SK-N-SH (cell line): ENCODE measurements at regions not wholly inside any gene's neighbourhood (a gene's known extent, or its start where the extent isn't known, plus 50 kb on each side); places are given as distances from the start of the nearest gene placed in this dataset.
"Not testable (repeated sequence)": the region's sequence is repeated elsewhere in the genome, so short reads cannot be mapped to it uniquely, and the experiment has no call there.

Source experiments
- CTCF ChIA-PET: fragments of 300-600, 350-600 bp; formaldehyde crosslinking; extraction: SDS; loops from one replicate; lab custom pipeline; 2021; lab: Yijun Ruan, JAX
- POLR2A ChIA-PET: fragments of 350-600 bp; sonication (Branson Sonifier 250); formaldehyde crosslinking; extraction: SDS; loops from one replicate; lab custom pipeline; 2020; ENCODE audit warnings: antibody characterized with exemption, inconsistent platforms; lab: Yijun Ruan, JAX
- DNase-seq: peaks from one replicate; pipeline ENCODE4 v3.0.0; 2012
- H2AFZ ChIP-seq: fragments of 200-600 bp; sonication (generic); 2 replicates; pipeline ENCODE4 v1.8.1; 2016; ENCODE audit warnings: antibody characterized with exemption, mild to moderate bottlenecking, low read depth
- H3F3A ChIP-seq: fragments of 200-600 bp; sonication (generic); replicated peaks from 2 replicates; pipeline ENCODE3; 2016; ENCODE audit warnings: antibody characterized with exemption, mild to moderate bottlenecking; ENCODE audit not compliant: insufficient read depth
- H3K27ac ChIP-seq, 2 experiments: fragments of 200-500 bp in 1 of 2; fragments of 200-600 bp in 1 of 2; sonication (Bioruptor generic) in 1 of 2; sonication (generic), shearing (Covaris generic) in 1 of 2; 2 replicates each; pipeline versions ENCODE4 v1.5.1 to v1.6.1; 2014 to 2016; ENCODE audit warnings: low read depth in 2 of 2, inconsistent platforms in 1 of 2, low read length in 1 of 2, mild to moderate bottlenecking in 1 of 2, mixed read lengths in 1 of 2
- H3K27me3 ChIP-seq: fragments of 200-600 bp; sonication (generic), shearing (Covaris generic); 2 replicates; pipeline ENCODE4 v1.6.1; 2016; ENCODE audit warnings: mixed run types; ENCODE audit not compliant: insufficient read depth
- H3K36me3 ChIP-seq, 2 experiments: fragments of 200-500 bp in 1 of 2; fragments of 200-600 bp in 1 of 2; sonication (Bioruptor generic) in 1 of 2; sonication (generic) in 1 of 2; replicated peaks in 1 of 2; 2 replicates each; pipeline versions ENCODE3 to v1.5.1; 2014 to 2016; ENCODE audit warnings: low read length in 1 of 2, mild to moderate bottlenecking in 1 of 2; ENCODE audit not compliant: insufficient read depth in 2 of 2, control insufficient read depth in 1 of 2
- H3K4me1 ChIP-seq, 2 experiments: fragments of 200-500 bp in 1 of 2; fragments of 200-600 bp in 1 of 2; sonication (Bioruptor generic) in 1 of 2; sonication (generic), shearing (Covaris generic) in 1 of 2; 2 replicates each; pipeline versions ENCODE4 v1.5.1 to v1.6.1; 2014 to 2016; ENCODE audit warnings: low read depth in 1 of 2, low read length in 1 of 2, mixed run types in 1 of 2; ENCODE audit not compliant: insufficient read depth in 2 of 2, control insufficient read depth in 1 of 2
- H3K4me2 ChIP-seq: fragments of 200-600 bp; sonication (generic), shearing (Covaris generic); 2 replicates; pipeline ENCODE4 v1.6.1; 2017; ENCODE audit warnings: mixed run types
- H3K4me3 ChIP-seq, 2 experiments: fragments of 200-500 bp in 1 of 2; fragments of 200-600 bp in 1 of 2; sonication (Bioruptor generic) in 1 of 2; sonication (generic), shearing (Covaris generic) in 1 of 2; 2 replicates each; pipeline versions ENCODE4 v1.5.1 to v1.8.1; 2014 to 2016; ENCODE audit warnings: low read depth in 2 of 2, inconsistent platforms in 1 of 2, low read length in 1 of 2, mild to moderate bottlenecking in 1 of 2, mixed read lengths in 1 of 2, moderate library complexity in 1 of 2
- H3K79me2 ChIP-seq: fragments of 200-600 bp; sonication (generic); 2 replicates; pipeline ENCODE4 v1.8.1; 2017; ENCODE audit warnings: mild to moderate bottlenecking; ENCODE audit not compliant: insufficient read depth
- H3K9ac ChIP-seq: fragments of 200-600 bp; sonication (generic); 2 replicates; pipeline ENCODE4 v1.6.1; 2017; ENCODE audit warnings: mixed run types
- H3K9me2 ChIP-seq: fragments of 200-600 bp; sonication (generic); 2 replicates; pipeline ENCODE4 v1.6.1; 2017; ENCODE audit warnings: mixed run types
- H3K9me3 ChIP-seq: fragments of 200-600 bp; sonication (generic); 2 replicates; pipeline ENCODE4 v1.6.1; 2017; ENCODE audit warnings: mixed run types, mild to moderate bottlenecking, moderate library complexity
- H4K20me1 ChIP-seq: fragments of 200-600 bp; sonication (generic); 2 replicates; pipeline ENCODE4 v1.6.1; 2017; ENCODE audit warnings: mild to moderate bottlenecking, mixed run types; ENCODE audit not compliant: insufficient read depth
- CHD2 ChIP-seq: fragments of 150-350 bp; IDR thresholded peaks from 2 replicates; pipeline ENCODE4 v1.6.1; 2018; ENCODE audit warnings: low read length; ENCODE audit not compliant: partially characterized antibody
- ELF1 ChIP-seq: IDR thresholded peaks from 2 replicates; pipeline ENCODE4 v1.4.0; 2012
- FOXJ3 ChIP-seq: sonication (generic); formaldehyde crosslinking; IDR thresholded peaks from 2 replicates; pipeline ENCODE4 v1.5.1; 2020; ENCODE audit warnings: mild to moderate bottlenecking, missing genetic modification reagents
- GABPA ChIP-seq: IDR thresholded peaks from 2 replicates; pipeline ENCODE4 v1.4.0; 2012; ENCODE audit warnings: low read depth, mild to moderate bottlenecking
- GATA2 ChIP-seq: sonication (generic); formaldehyde crosslinking; IDR thresholded peaks from 2 replicates; pipeline ENCODE4 v1.5.0; 2020; ENCODE audit warnings: mild to moderate bottlenecking, missing genetic modification reagents
- JUND ChIP-seq: IDR thresholded peaks from 2 replicates; pipeline ENCODE4 v1.4.0; 2012
- NRF1 ChIP-seq: IDR thresholded peaks from 2 replicates; pipeline ENCODE4 v1.6.1; 2012; ENCODE audit warnings: low read depth, mild to moderate bottlenecking, low read length
- RAD21 ChIP-seq: IDR thresholded peaks from 2 replicates; pipeline ENCODE4 v1.6.1; 2012; ENCODE audit warnings: mild to moderate bottlenecking, low read length
- SIN3A ChIP-seq: IDR thresholded peaks from 2 replicates; pipeline ENCODE4 v1.6.1; 2012; ENCODE audit warnings: low read depth, mild to moderate bottlenecking, low read length, moderate library complexity, borderline replicate concordance
- TAF1 ChIP-seq: IDR thresholded peaks from 2 replicates; pipeline ENCODE4 v1.6.1; 2012; ENCODE audit warnings: low read depth, mild to moderate bottlenecking, low read length, moderate library complexity, borderline replicate concordance
- TCF12 ChIP-seq: IDR thresholded peaks from 2 replicates; pipeline ENCODE4 v1.4.0; 2012
- YY1 ChIP-seq: IDR thresholded peaks from 2 replicates; pipeline ENCODE4 v1.4.0; 2012; ENCODE audit warnings: low read depth, mild to moderate bottlenecking
- WGBS: methylation state at CpG from one replicate; pipeline ENCODE4 v1.1.6; 2017; ENCODE audit warnings: low lambda C conversion rate; 5-methylcytosine and 5-hydroxymethylcytosine counted together
- TF ChIP-seq, protein P1 (sequence below): fragments of 150-350 bp; IDR thresholded peaks from 2 replicates; pipeline ENCODE4 v1.6.1; 2017; ENCODE audit warnings: antibody characterized with exemption, low read length, low read depth, borderline replicate concordance
- TF ChIP-seq, protein P2 (sequence below): IDR thresholded peaks from 2 replicates; pipeline ENCODE4 v1.6.1; 2012; ENCODE audit warnings: mild to moderate bottlenecking, low read depth, low read length, moderate library complexity
- TF ChIP-seq, protein P3 (sequence below): fragments of 200-600 bp; sonication (generic); IDR thresholded peaks from 2 replicates; pipeline ENCODE4 v1.6.1; 2017; ENCODE audit warnings: antibody characterized with exemption, mild to moderate bottlenecking, moderate library complexity
- TF ChIP-seq, protein P4 (sequence below): IDR thresholded peaks from 2 replicates; pipeline ENCODE4 v1.4.0; 2012; ENCODE audit warnings: low read depth
- TF ChIP-seq, protein P5 (sequence below): fragments of 150-350 bp; IDR thresholded peaks from 2 replicates; pipeline ENCODE4 v1.6.1; 2016; ENCODE audit warnings: mild to moderate bottlenecking, low read depth, low read length

DNA sequence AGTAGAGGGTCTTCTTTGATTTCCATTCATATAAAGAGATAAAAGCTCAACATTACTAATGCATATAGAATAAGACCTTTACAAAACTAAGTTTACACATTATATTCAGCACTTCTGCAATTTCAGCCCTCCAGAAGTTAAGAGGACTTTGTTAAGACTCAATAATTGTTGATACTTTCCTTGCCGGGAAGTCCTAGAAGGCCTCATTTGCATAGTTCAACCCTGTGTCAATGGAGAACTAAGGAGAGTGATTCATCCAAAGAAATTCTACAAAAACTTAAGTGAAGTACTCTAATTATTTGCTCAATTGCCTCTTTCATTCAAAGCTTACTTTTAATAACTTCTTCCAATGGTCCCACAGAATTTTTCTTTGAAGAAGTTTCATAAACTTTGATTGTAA is 1060.3 kb upstream of the CELF2 start:
- Histone ChIP-seq H3K9me3 (no peaks in the 10 kb centered on the region), H3K9ac (no peak overlapping the region), H3K9me2 (no peaks in the 10 kb centered on the region), H3K4me2 (no peak overlapping the region), H3K27ac (no peak overlapping the region), H3K79me2 (no peaks in the 10 kb centered on the region), H4K20me1 (no peaks in the 10 kb centered on the region), H3F3A (no peaks in the 10 kb centered on the region), H3K36me3 (no peaks in the 10 kb centered on the region), H2AFZ (no peak overlapping the region), H3K27me3 (no peaks in the 10 kb centered on the region), H3K4me3 (no peak overlapping the region), H3K4me1 (no peaks in the 10 kb centered on the region)
- TF ChIP-seq, protein P1, sequence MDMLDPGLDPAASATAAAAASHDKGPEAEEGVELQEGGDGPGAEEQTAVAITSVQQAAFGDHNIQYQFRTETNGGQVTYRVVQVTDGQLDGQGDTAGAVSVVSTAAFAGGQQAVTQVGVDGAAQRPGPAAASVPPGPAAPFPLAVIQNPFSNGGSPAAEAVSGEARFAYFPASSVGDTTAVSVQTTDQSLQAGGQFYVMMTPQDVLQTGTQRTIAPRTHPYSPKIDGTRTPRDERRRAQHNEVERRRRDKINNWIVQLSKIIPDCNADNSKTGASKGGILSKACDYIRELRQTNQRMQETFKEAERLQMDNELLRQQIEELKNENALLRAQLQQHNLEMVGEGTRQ, result no peak
- TF ChIP-seq, protein P2, sequence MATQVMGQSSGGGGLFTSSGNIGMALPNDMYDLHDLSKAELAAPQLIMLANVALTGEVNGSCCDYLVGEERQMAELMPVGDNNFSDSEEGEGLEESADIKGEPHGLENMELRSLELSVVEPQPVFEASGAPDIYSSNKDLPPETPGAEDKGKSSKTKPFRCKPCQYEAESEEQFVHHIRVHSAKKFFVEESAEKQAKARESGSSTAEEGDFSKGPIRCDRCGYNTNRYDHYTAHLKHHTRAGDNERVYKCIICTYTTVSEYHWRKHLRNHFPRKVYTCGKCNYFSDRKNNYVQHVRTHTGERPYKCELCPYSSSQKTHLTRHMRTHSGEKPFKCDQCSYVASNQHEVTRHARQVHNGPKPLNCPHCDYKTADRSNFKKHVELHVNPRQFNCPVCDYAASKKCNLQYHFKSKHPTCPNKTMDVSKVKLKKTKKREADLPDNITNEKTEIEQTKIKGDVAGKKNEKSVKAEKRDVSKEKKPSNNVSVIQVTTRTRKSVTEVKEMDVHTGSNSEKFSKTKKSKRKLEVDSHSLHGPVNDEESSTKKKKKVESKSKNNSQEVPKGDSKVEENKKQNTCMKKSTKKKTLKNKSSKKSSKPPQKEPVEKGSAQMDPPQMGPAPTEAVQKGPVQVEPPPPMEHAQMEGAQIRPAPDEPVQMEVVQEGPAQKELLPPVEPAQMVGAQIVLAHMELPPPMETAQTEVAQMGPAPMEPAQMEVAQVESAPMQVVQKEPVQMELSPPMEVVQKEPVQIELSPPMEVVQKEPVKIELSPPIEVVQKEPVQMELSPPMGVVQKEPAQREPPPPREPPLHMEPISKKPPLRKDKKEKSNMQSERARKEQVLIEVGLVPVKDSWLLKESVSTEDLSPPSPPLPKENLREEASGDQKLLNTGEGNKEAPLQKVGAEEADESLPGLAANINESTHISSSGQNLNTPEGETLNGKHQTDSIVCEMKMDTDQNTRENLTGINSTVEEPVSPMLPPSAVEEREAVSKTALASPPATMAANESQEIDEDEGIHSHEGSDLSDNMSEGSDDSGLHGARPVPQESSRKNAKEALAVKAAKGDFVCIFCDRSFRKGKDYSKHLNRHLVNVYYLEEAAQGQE, result no peak
- TF ChIP-seq NRF1 (no peak), CHD2 (no peak), RAD21 (no peak), JUND (no peak), YY1 (no peak), GABPA (no peak)
- CTCF ChIA-PET, result no interaction called here
- DNase-seq, result no peak
- POLR2A ChIA-PET, result no interaction called here
- 75% methylated on average over 1 of the region's 1 CpG for WGBS

DNA sequence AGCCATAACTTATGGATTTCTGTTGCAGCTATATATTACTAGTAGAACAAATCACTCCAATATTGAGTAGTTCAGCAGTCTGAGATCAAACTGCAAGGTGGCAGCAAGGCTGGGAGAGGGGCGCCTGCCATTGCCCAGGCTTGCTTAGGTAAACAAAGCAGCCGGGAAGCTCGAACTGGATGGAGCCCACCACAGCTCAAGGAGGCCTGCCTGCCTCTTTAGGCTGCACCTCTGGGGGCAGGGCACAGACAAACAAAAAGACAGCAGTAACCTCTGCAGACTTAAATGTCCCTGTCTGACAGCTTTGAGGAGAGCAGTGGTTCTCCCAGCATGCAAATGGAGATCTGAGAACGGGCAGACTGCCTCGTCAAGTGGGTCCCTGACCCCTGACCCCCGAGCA is 1059.8 kb upstream of the CELF2 start:
- H3K4me2 ChIP-seq, H3K4me1 ChIP-seq, H3K36me3 ChIP-seq, H3K79me2 ChIP-seq, H3K9ac ChIP-seq, H3K9me2 ChIP-seq, H3K9me3 ChIP-seq, H4K20me1 ChIP-seq, H3K4me3 ChIP-seq, H3K27ac ChIP-seq, DNase-seq, H3F3A ChIP-seq, H2AFZ ChIP-seq, POLR2A ChIA-PET, CTCF ChIA-PET, H3K27me3 ChIP-seq: not testable (repeated sequence)
- WGBS, result 35% methylated on average over 3 of the region's 6 CpGs

DNA sequence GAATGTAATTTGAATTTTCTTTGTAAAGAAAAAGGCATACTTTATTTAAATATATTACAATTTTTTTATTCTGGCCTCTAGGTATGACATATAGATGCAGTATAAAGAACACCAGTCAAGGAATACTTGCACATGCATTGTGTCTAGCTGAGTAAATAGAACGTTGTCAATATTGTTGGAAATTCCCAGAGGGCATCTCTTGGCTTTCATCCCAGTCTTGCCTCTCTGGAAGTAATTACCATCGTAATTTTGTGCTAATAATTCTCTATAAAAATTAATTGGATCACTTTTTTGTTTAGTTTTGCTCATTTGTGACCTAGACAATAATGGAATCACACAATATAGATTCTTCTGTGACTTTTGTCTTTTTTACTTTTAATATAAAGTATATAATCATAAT is 1052.3 kb upstream of the CELF2 start:
- no peak overlapping the region for H3K4me2 ChIP-seq
- POLR2A ChIA-PET, result no interaction called here
- H3K4me3 ChIP-seq, result no peak overlapping the region
- no peaks in the 10 kb centered on the region for H4K20me1 ChIP-seq
- no peaks in the 10 kb centered on the region for H3K9me2 ChIP-seq
- H3K27ac ChIP-seq, result no peak overlapping the region
- 0% methylated on average over 2 of the region's 2 CpGs for WGBS
- no peak overlapping the region for H3K9ac ChIP-seq
- no peaks in the 10 kb centered on the region for H3F3A ChIP-seq
- H3K9me3 ChIP-seq, result peaks cover 5% of the 10 kb centered on the region; the same call in 1 of the 2 replicates
- no peak overlapping the region for H2AFZ ChIP-seq
- DNase-seq, result no peak
- CTCF ChIA-PET, result no interaction called here
- H3K36me3 ChIP-seq, result no peaks in the 10 kb centered on the region
- H3K4me1 ChIP-seq, result no peaks in the 10 kb centered on the region
- H3K79me2 ChIP-seq, result no peaks in the 10 kb centered on the region
- no peaks in the 10 kb centered on the region for H3K27me3 ChIP-seq
- TF ChIP-seq FOXJ3 (CRISPR knock-in tag) (no peak), GATA2 (CRISPR knock-in tag) (no peak), SIN3A (no peak), ELF1 (no peak), TAF1 (no peak), GABPA (no peak), TCF12 (no peak)
- TF ChIP-seq, protein P3, sequence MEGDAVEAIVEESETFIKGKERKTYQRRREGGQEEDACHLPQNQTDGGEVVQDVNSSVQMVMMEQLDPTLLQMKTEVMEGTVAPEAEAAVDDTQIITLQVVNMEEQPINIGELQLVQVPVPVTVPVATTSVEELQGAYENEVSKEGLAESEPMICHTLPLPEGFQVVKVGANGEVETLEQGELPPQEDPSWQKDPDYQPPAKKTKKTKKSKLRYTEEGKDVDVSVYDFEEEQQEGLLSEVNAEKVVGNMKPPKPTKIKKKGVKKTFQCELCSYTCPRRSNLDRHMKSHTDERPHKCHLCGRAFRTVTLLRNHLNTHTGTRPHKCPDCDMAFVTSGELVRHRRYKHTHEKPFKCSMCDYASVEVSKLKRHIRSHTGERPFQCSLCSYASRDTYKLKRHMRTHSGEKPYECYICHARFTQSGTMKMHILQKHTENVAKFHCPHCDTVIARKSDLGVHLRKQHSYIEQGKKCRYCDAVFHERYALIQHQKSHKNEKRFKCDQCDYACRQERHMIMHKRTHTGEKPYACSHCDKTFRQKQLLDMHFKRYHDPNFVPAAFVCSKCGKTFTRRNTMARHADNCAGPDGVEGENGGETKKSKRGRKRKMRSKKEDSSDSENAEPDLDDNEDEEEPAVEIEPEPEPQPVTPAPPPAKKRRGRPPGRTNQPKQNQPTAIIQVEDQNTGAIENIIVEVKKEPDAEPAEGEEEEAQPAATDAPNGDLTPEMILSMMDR, result no peak
- TF ChIP-seq, protein P4, sequence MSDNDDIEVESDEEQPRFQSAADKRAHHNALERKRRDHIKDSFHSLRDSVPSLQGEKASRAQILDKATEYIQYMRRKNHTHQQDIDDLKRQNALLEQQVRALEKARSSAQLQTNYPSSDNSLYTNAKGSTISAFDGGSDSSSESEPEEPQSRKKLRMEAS, result no peak
- TF ChIP-seq, protein P5, sequence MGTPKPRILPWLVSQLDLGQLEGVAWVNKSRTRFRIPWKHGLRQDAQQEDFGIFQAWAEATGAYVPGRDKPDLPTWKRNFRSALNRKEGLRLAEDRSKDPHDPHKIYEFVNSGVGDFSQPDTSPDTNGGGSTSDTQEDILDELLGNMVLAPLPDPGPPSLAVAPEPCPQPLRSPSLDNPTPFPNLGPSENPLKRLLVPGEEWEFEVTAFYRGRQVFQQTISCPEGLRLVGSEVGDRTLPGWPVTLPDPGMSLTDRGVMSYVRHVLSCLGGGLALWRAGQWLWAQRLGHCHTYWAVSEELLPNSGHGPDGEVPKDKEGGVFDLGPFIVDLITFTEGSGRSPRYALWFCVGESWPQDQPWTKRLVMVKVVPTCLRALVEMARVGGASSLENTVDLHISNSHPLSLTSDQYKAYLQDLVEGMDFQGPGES, result no peak
